ACHN (cell line): ENCODE measurements at regions not wholly inside any gene's neighbourhood (a gene's known extent, or its start where the extent isn't known, plus 50 kb on each side); places are given as distances from the start of the nearest gene placed in this dataset.

Source experiments
- DNase-seq: peaks from one replicate; pipeline ENCODE4 v3.0.0-alpha.2; 2015
- in situ Hi-C: cut with HindIII; loops from 2 replicates; pipeline ENCODE4 v1.10.0; 2017; ENCODE audit warnings: low sequenced_read_pairs, low pct_ligation_motif_present, low pct_unique_long_range_greater_than_20kb

DNA sequence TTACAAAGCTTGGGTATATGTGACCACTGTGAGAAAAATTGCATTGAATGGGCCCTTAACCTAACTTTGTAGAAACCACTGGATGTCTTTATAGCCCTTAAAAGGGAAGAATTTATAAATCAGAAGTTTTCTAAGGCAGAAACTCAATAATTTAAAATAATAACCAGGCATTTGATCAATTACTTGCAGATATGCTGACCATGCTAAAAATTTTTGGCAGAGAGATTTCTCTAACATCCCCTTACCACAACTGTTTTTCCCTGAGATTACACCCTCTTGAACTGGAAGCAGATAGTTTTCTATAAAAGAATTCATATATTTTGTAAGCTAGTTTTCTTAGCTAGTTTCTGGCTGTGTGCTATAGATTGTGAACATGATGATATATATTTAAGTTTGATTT, 428.3 kb downstream of the KIF4B start:
- in situ Hi-C loops = no loop called here
- no peak for DNase-seq

DNA sequence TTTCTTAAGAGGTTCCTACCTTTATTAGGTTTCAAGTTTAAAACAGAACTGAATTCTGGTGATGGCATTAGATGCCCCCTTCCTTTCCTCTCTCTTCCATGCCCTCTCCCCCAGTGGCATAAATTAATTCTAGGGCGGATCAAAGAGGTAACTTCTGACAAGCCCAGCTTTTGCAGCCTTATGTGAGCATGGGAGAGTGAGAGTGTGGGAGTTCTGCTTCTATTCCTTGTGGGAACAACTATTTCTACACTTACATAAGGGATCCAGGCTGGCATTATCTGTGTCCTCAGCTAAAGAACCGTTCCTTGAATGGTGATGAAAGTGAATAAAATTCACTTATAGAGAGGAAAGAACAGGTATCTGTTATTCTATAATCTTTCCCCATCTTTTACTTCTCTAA, 437.6 kb downstream of the KIF4B start:
- no peak for DNase-seq
- in situ Hi-C loops = no loop called here

DNA sequence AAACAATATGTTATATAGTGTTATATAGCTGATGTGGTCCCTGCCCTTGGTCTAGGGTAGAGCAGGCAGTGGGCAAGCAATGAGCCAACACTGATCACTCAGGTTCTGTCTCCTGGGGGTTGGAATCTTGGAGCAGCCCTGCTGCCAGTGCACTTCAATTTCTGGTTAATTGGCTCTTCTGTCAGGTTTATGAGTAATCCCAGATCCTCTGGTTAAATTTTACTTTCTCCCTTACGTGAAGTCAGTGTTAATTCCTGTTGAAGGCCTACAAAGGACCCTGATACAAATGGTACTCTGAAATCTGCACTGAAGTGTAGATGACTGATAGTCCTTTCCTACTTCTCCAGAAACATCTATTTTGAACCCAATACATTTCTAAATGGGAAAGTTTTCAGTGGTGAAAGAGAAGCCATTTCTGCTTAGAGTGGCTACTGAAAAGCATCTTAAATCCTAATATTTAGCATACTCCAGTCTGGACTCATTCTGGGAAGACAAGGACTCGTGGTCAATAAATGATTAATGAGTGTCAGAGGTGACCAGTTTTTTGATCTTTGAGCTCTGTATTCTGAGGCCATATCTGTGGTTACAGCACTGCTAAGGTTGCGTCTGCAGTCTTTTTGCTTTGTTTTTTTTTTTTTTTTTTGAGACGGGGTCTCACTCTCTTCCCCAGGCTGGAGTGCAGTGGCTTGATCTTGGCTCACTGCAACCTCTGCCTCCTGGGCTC, 442.4 kb downstream of the KIF4B start:
- DNase-seq = no peak
- in situ Hi-C loops = no loop called here

GRCh38 chr5:155459889-155460500, 446.4 kb downstream of the KIF4B start:
- in situ Hi-C loops = no loop called here
- no peak for DNase-seq

DNA sequence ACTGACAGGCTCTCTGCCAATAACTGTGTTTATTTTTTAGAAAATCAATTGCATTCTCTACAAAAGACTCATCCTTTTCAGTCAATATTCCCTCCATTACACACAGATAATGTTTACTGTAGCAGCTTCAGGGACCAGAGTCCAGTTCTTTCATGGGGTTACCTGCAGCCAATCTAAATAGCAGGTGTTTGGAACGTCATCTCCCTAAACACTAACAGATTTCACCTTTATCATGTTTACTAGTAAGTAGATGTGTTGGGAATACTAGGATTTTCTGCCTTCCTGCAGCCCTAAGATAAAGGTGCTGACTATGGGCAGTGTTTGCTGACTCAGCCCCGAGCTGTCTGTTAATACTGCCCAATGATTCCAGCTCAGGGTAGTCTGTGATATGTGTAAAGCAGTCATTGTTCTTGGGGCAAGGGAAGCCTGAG, 447.0 kb downstream of the KIF4B start:
- DNase-seq = no peak
- in situ Hi-C loops = no loop called here

DNA sequence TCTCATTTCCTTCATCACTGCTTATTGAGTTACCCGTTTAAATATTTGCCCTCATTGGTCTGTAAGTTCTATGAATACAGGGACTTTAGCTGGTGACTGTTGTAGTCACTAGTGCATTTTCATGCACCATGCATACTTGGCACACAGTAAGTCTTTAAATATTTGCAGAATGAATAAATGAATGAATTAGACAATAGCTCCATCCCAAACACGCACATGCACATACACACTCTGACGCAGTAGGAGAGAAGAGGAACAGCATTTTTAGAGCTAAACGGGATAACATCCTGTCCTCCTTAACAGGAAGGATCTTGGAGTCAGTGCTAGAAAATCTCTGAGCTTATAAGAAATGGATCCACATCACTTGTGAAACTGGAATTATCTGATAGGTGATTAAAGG, 447.7 kb downstream of the KIF4B start:
- in situ Hi-C loops = no loop called here
- no peak for DNase-seq

DNA sequence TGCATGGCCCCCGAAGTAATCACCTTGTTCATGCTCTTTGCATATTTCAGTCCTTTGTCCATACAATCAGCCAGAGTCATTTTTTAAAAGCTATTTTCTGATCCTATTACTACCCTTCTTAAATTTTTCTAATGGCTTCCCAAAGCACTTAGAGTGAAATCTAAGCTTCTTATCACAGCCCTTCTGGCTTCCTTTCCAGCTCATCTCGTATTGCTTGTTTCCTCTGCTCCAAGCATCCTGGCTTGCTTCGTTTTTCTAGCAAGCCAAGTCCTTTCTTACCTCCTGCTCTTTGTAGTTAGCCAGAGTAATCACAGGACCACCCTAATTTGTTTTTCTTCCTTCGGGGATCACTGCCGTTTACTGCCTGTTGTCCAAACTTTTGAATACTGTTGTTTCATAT, 453.3 kb downstream of the KIF4B start:
- DNase-seq = no peak
- in situ Hi-C loops = no loop called here

- in situ Hi-C loops = no loop called here
- DNase-seq = no peak
Observed at GRCh38 chr5:155471027-155471426, 457.5 kb downstream of the KIF4B start.

DNA sequence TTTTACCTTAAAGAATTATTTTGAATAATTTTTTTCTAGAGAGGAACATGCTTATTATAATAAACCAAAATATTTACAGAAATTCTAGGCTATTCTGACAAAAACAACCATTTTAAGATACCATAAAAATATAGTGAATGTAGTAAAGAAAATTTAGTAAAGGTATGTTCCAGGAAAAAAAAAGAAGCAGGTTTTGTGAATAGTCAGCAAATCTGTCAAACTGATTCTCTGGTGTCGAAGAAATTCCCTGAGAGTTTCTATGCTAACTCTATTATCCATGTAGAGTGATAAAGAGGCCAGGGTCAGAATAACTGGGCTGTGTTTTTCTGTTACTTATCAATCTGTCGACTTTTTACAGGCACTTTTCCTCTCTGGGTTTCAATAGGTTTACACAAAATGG, 459.2 kb downstream of the KIF4B start:
- DNase-seq = no peak
- in situ Hi-C loops = no loop called here

DNA sequence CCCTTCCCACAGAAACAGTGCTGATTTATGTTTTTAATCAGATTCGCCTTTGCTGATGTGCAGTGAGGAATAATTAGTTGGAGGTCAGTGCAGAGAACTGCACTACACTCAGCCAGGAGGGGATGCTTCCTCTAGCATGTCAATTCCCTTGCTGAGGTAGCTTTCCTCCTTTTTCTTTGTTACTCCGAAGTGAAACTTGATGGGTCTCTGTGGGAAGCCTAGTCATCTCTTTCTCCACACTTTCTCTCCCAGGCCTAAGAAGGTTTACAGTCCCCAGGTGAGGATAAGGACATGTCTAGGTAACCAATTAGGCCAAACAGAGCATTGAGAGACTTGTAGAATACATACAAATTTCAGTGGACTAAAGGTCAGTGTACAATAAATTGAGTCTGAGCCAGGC, 461.8 kb downstream of the KIF4B start:
- DNase-seq = no peak
- in situ Hi-C loops = no loop called here

- no peak for DNase-seq
- in situ Hi-C loops = no loop called here
Observed at GRCh38 chr5:155480731-155481131, 467.2 kb downstream of the KIF4B start.

DNA sequence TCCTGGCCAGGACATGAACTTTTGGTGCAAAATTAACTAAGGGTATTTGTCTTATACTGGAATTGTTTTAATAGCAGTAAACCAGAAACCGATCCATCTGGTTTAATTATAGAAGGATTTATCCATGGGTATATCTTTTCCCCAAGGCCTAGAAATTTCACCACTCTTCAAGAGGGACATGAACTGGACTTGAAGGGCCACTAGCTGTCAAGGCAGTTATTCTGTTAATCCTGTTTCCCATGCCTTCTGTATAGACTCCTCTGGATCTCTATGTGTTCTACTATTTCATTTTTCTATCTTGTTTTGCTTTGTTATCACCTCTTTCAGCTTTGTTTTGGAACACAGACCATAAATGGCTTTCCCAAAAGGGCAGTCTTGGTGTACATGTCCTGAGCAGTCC, 467.6 kb downstream of the KIF4B start:
- no peak for DNase-seq
- in situ Hi-C loops = no loop called here

DNA sequence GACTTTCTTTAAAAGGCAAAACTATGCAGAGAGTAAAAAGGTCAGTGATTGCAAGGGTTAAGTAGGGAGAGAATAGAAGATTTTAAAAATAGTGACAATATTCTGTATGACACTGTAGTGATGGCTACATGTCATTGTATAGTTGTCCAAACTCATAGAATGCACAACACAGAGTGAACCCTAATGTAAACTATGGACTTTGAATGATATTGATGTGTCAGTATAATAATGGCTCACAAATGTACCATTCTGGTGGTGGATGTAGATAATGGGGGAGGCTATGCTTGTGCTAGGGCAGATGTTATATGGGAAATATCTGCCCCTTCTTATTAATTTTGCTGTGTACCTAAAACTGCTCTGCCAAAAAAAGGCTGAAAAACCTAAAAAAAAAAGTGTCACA, 468.9 kb downstream of the KIF4B start:
- DNase-seq = no peak
- in situ Hi-C loops = no loop called here

GRCh38 chr5:155485386-155485785, 471.8 kb downstream of the KIF4B start:
- DNase-seq = no peak
- in situ Hi-C loops = no loop called here

- in situ Hi-C loops = no loop called here
- DNase-seq = no peak
Observed at GRCh38 chr5:155489949-155490348, 476.4 kb downstream of the KIF4B start.

- DNase-seq = no peak
- in situ Hi-C loops = no loop called here
Observed at GRCh38 chr5:155492191-155492590, 478.6 kb downstream of the KIF4B start.

DNA sequence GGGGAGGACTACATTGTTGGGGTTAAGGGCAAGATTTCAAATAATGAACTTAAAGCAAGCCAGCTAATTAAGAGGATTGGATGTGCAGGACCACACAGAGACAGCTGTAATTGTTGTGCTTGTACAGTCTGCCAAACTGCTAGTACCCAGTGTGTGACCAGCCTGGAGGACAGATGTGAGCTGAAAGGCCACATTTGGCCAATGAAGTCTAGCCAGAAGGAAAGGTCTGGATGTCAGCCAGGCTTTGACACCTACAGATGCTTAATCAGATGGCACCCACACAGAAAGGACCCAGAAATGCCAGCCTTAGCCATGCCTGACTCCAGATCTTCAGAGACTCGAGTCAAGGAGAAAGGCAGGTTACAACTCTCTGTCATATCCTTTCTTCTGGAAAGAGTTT, 491.1 kb downstream of the KIF4B start:
- in situ Hi-C loops = no loop called here

GRCh38 chr5:155507363-155507762, 493.8 kb downstream of the KIF4B start:
- in situ Hi-C loops = no loop called here
- no peak for DNase-seq

More for the DNA sequence above, 491.1 kb downstream of the KIF4B start:
- DNase-seq = no peak

GRCh38 chr5:155508673-155509072, 495.1 kb downstream of the KIF4B start:
- in situ Hi-C loops = no loop called here
- no peak for DNase-seq

DNA sequence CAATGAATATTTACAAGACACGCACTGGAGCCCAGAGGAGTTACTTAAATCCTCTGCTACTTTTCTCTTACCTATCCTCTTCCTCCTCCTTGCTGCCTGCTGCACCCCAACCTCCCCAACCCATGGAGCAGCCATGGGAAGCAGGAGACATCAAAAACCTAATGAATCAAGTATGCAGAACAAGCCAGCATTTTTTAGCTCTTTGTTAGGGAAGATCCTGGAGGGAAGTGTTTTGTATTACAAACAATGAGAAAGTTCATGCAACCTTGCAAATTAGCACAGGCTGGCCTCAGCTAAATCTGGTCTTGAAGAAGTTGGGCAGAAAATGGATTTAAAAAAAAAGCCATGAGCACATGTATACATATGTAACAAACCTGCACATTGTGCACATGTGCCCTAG, 498.8 kb downstream of the KIF4B start:
- in situ Hi-C loops = no loop called here
- DNase-seq = no peak
